ENCODE measurements at regions not wholly inside any gene's neighbourhood (a gene's known extent, or its start where the extent isn't known, plus 50 kb on each side); places are given as distances from the start of the nearest gene placed in this dataset.

DNA sequence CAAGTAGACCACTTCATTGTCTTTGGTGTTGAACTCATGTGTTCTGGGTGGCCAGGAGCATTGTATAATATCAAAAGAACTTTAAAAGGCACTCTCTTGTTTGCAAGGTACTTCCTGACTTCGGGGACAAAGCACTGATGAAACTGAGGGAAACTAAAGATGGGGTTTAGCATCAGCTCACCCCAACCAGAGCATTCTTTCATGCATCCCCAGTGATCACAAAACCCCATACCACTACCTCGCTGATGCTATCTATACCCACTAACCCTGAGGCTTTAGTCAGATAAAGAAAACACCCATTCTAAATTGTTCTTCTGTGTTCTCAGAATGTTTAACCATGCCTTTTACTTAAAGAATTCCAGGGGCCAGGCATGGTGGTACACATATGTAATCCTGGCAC is 94.5 kb upstream of the DOCK9 start:
- H4K20me1 ChIP-seq (ENCODE audit: control insufficient read depth, insufficient read depth, low read depth, low read length), result no peaks in the 10 kb centered on the region
- no peaks in the 10 kb centered on the region for H3K9me2 ChIP-seq (replicated peaks; ENCODE audit: control insufficient read depth, low read length)
- H3K4me1 ChIP-seq (ENCODE audit: control insufficient read depth, low read length), result peaks cover 5% of the 10 kb centered on the region; the same call in 1 of the 2 replicates
- no peaks in the 10 kb centered on the region for H3K79me2 ChIP-seq (ENCODE audit: control insufficient read depth, low read length)
- TF ChIP-seq, protein P1, sequence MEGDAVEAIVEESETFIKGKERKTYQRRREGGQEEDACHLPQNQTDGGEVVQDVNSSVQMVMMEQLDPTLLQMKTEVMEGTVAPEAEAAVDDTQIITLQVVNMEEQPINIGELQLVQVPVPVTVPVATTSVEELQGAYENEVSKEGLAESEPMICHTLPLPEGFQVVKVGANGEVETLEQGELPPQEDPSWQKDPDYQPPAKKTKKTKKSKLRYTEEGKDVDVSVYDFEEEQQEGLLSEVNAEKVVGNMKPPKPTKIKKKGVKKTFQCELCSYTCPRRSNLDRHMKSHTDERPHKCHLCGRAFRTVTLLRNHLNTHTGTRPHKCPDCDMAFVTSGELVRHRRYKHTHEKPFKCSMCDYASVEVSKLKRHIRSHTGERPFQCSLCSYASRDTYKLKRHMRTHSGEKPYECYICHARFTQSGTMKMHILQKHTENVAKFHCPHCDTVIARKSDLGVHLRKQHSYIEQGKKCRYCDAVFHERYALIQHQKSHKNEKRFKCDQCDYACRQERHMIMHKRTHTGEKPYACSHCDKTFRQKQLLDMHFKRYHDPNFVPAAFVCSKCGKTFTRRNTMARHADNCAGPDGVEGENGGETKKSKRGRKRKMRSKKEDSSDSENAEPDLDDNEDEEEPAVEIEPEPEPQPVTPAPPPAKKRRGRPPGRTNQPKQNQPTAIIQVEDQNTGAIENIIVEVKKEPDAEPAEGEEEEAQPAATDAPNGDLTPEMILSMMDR (IDR thresholded peaks at IDR 0.05; ENCODE audit: low read depth, low read length, poor library complexity, severe bottlenecking), result no peak
- TF ChIP-seq EZH2phosphoT487 (IDR thresholded peaks at IDR 0.05; ENCODE audit: borderline replicate concordance, low read length), result no peak
- no peak overlapping the region for H3K27ac ChIP-seq (ENCODE audit: low read depth, low read length)
- no peaks in the 10 kb centered on the region for H3F3A ChIP-seq (ENCODE audit: control insufficient read depth, insufficient read depth)
- no peak overlapping the region for H3K4me2 ChIP-seq (ENCODE audit: low read length)
- 0 out of 2 replicates have a peak, but pooled peaks cover 5% of the 10 kb centered on the region for H3K27me3 ChIP-seq (ENCODE audit: control insufficient read depth, low read length)
- H3K36me3 ChIP-seq (ENCODE audit: control insufficient read depth, low read length), result no peaks in the 10 kb centered on the region
- peaks cover 8% of the 10 kb centered on the region; the same call in 1 of the 2 replicates for H3K9me3 ChIP-seq (ENCODE audit: control insufficient read depth, insufficient read depth, low read length)
- no peak overlapping the region for H3K4me3 ChIP-seq (ENCODE audit: low read length)

DNA sequence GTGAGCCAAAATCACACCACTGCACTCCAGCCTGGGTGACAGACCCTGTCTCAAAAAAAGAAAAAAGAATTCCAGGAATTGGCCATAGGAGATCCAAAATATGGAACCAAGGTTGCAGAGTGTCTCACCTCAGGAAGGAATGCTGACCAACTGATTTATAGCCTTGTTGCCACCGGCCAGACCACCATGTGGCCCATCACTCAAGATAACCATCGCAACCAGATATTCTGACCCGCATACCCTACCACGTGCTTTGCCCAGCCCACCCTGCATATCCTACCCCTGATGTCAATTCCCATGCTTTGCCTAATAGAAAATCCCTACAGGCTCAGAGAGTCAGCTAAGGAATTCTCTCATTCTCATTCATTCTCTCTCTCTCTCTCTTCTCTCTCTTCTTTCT is 95.1 kb upstream of the DOCK9 start:
- H3K36me3 ChIP-seq (ENCODE audit: control insufficient read depth, low read length), result no peaks in the 10 kb centered on the region
- no peaks in the 10 kb centered on the region for H3K9me2 ChIP-seq (replicated peaks; ENCODE audit: control insufficient read depth, low read length)
- TF ChIP-seq EZH2phosphoT487 (IDR thresholded peaks at IDR 0.05; ENCODE audit: borderline replicate concordance, low read length), result no peak
- TF ChIP-seq, protein P1 (IDR thresholded peaks at IDR 0.05; ENCODE audit: low read depth, low read length, poor library complexity, severe bottlenecking), result no peak

DNA sequence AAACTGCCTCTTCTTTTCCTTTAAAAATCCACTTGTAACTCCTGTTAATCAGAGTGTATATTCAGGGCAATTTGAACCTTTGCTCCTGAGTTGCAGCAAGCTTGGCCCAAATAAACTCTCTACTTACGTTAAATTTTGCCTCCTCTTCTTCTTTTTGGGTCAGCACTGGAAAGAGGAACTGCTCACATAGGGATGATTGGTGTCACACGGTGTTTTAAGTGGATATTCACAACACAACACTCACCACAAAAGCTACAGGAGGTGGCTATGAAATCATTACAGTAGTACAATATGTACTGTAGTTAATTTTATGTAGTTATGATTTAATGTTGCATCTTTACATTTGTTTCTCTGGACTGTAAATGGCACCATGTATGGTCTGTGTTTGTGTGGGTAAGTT is 96.8 kb upstream of the DOCK9 start:
- Histone ChIP-seq H3K27me3 (ENCODE audit: control insufficient read depth, low read length) (no peaks in the 10 kb centered on the region), H3K27ac (ENCODE audit: low read depth, low read length) (no peak overlapping the region), H3K9me2 (replicated peaks; ENCODE audit: control insufficient read depth, low read length) (no peaks in the 10 kb centered on the region), H3K36me3 (ENCODE audit: control insufficient read depth, low read length) (no peaks in the 10 kb centered on the region), H4K20me1 (ENCODE audit: control insufficient read depth, insufficient read depth, low read depth, low read length) (no peaks in the 10 kb centered on the region), H3K4me1 (ENCODE audit: control insufficient read depth, low read length) (peaks cover 5% of the 10 kb centered on the region; the same call in 1 of the 2 replicates), H3F3A (ENCODE audit: control insufficient read depth, insufficient read depth) (no peaks in the 10 kb centered on the region), H3K9me3 (ENCODE audit: control insufficient read depth, insufficient read depth, low read length) (peaks cover 8% of the 10 kb centered on the region; the same call in 1 of the 2 replicates), H3K79me2 (ENCODE audit: control insufficient read depth, low read length) (no peaks in the 10 kb centered on the region), H3K4me3 (ENCODE audit: low read length) (no peak overlapping the region), H3K4me2 (ENCODE audit: low read length) (no peak overlapping the region)
- TF ChIP-seq, protein P1 (IDR thresholded peaks at IDR 0.05; ENCODE audit: low read depth, low read length, poor library complexity, severe bottlenecking), result no peak

More for the DNA sequence above, 95.1 kb upstream of the DOCK9 start:
- H3F3A ChIP-seq (ENCODE audit: control insufficient read depth, insufficient read depth), result no peaks in the 10 kb centered on the region
- peaks cover 8% of the 10 kb centered on the region; the same call in 1 of the 2 replicates for H3K9me3 ChIP-seq (ENCODE audit: control insufficient read depth, insufficient read depth, low read length)
- H4K20me1 ChIP-seq (ENCODE audit: control insufficient read depth, insufficient read depth, low read depth, low read length), result no peaks in the 10 kb centered on the region
- no peak overlapping the region for H3K4me3 ChIP-seq (ENCODE audit: low read length)
- no peak overlapping the region for H3K4me2 ChIP-seq (ENCODE audit: low read length)
- H3K4me1 ChIP-seq (ENCODE audit: control insufficient read depth, low read length), result peaks cover 5% of the 10 kb centered on the region; the same call in 1 of the 2 replicates
- no peaks in the 10 kb centered on the region for H3K79me2 ChIP-seq (ENCODE audit: control insufficient read depth, low read length)
- no peak overlapping the region for H3K27ac ChIP-seq (ENCODE audit: low read depth, low read length)
- H3K27me3 ChIP-seq (ENCODE audit: control insufficient read depth, low read length), result 0 out of 2 replicates have a peak, but pooled peaks cover 5% of the 10 kb centered on the region
